Adrenal gland (tissue), 9 donors: ENCODE measurements at regions not wholly inside any gene's neighbourhood (a gene's known extent, or its start where the extent isn't known, plus 50 kb on each side); places are given as distances from the start of the nearest gene placed in this dataset.

ENCODE experiments used
- DNase-seq, 7 donors: peaks; one replicate each; pipeline ENCODE4 v3.0.0-alpha.2; 2019 to 2020
- H3K27ac ChIP-seq, 5 donors: fragments of 200-600 bp; sonication (generic) in 4 of 5; 1 replicate in 3 of 5; 2 replicates in 2 of 5; pipeline versions ENCODE4 v1.5.1 to v1.8.0; 2016 to 2020; ENCODE audit warnings: mild to moderate bottlenecking in 1 of 5
- H3K27me3 ChIP-seq: fragments of 200-600 bp; 2 replicates; pipeline ENCODE4 v1.8.0; 2021
- H3K36me3 ChIP-seq, 2 donors: fragments of 200-600 bp; replicated peaks in 1 of 2; 1 replicate in 1 of 2; 2 replicates in 1 of 2; pipeline versions ENCODE4 v1.5.1 to v1.8.0; 2018 to 2022
- H3K4me1 ChIP-seq, 2 donors: fragments of 200-600 bp; replicated peaks in 1 of 2; 1 replicate in 1 of 2; 2 replicates in 1 of 2; pipeline versions ENCODE4 v1.5.1 to v1.8.0; 2018 to 2021
- H3K4me3 ChIP-seq, 4 donors: fragments of 200-600 bp; sonication (generic) in 3 of 4; one replicate each; pipeline ENCODE4 v1.5.1; 2016 to 2018
- H3K9me3 ChIP-seq, 3 donors: fragments of 200-600 bp; sonication (generic) in 1 of 3; replicated peaks in 1 of 3; 1 replicate in 2 of 3; 2 replicates in 1 of 3; pipeline versions ENCODE4 v1.5.1 to v1.8.0; 2016 to 2021
- CTCF ChIP-seq, 6 experiments: fragments of 450-650 bp in 4 of 6; fragments of 200-600 bp in 2 of 6; sonication (generic) in 1 of 6; IDR thresholded peaks; 1 replicate in 5 of 6; 2 replicates in 1 of 6; pipeline versions ENCODE4 v1.5.1 to v1.8.0; 2016 to 2021; ENCODE audit warnings: antibody characterized with exemption in 6 of 6, mild to moderate bottlenecking in 2 of 6, moderate library complexity in 1 of 6
- POLR2A ChIP-seq, 2 donors: fragments of 450-650 bp; IDR thresholded peaks; one replicate each; pipeline ENCODE4 v1.6.1; 2017; ENCODE audit warnings: antibody characterized with exemption in 2 of 2, mild to moderate bottlenecking in 2 of 2, moderate library complexity in 1 of 2
- WGBS, 4 donors: extraction: QIAGEN DNeasy Blood & Tissue Kit in 2 of 4; methylation state at CpG; one replicate each; pipeline versions ENCODE4 v1.1.5 to v1.1.7; 2013 to 2017; 5-methylcytosine and 5-hydroxymethylcytosine counted together
- intact Hi-C, 2 donors: fragments of 100-400 bp; cut with DNase I; formaldehyde crosslinking; loops; one replicate each; pipeline versions ENCODE4 v1.14.1 to v1.15.0; 2022 to 2023
- donor health status: healthy with polysubstance abuse.
- donor health status: Bipolar disorder and iron deficiency.
- donor health status: DM: yes; HTN: yes; CAD: no.
- donor health status: DM: no; HTN: no; CAD: no.
- donor health status: DM: no; HTN: no; CAD: no.

- peak in 2 of 7 donors; percentile 7 to 17 for DNase-seq
- Histone ChIP-seq H3K27me3 (no peaks in the 10 kb centered on the region), H3K9me3 (no peaks in the 10 kb centered on the region), H3K4me1 (peaks cover 4 to 14% of the 10 kb centered on the region in 2 donors), H3K27ac (no peak overlapping the region), H3K36me3 (no peaks in the 10 kb centered on the region), H3K4me3 (no peak overlapping the region)
- 32 to 50% (median 42%) methylated on average over 5 of the region's 5 CpGs for WGBS, 4 donors
- TF ChIP-seq POLR2A (IDR thresholded peaks at IDR 0.05) (no peak), CTCF (IDR thresholded peaks at IDR 0.05) (no peak)
- intact Hi-C loops, result no loop called here
These were observed 643.5 kb downstream of the CDH11 start for GRCh38 chr16:64478252-64478906.

GRCh38 chr16:64475627-64476351, 646.1 kb downstream of the CDH11 start:
- no peak overlapping the region for H3K4me3 ChIP-seq
- intact Hi-C loops, result no loop called here
- no peak for DNase-seq
- H3K27ac ChIP-seq, result no peak overlapping the region
- no peaks in the 10 kb centered on the region for H3K9me3 ChIP-seq
- H3K36me3 ChIP-seq, result no peaks in the 10 kb centered on the region
- no peaks in the 10 kb centered on the region for H3K27me3 ChIP-seq
- H3K4me1 ChIP-seq, result peaks cover 4 to 14% of the 10 kb centered on the region in 2 donors
- 73 to 79% (median 75%) methylated on average over 11 of the region's 11 CpGs for WGBS, 4 donors
- no peak for TF ChIP-seq CTCF (IDR thresholded peaks at IDR 0.05)
- no peak for TF ChIP-seq POLR2A (IDR thresholded peaks at IDR 0.05)

GRCh38 chr16:64470916-64471315, 650.9 kb downstream of the CDH11 start:
- Histone ChIP-seq H3K27ac (no peak overlapping the region), H3K9me3 (no peaks in the 10 kb centered on the region), H3K27me3 (no peaks in the 10 kb centered on the region), H3K36me3 (no peaks in the 10 kb centered on the region), H3K4me1 (no peaks in the 10 kb centered on the region), H3K4me3 (no peak overlapping the region)
- 62 to 68% (median 63%) methylated on average over 2 of the region's 2 CpGs for WGBS, 4 donors
- no peak for TF ChIP-seq CTCF (IDR thresholded peaks at IDR 0.05)
- no peak for TF ChIP-seq POLR2A (IDR thresholded peaks at IDR 0.05)
- DNase-seq, result no peak
- intact Hi-C loops, result no loop called here

GRCh38 chr16:64469906-64470702, 651.8 kb downstream of the CDH11 start:
- no peak for TF ChIP-seq POLR2A (IDR thresholded peaks at IDR 0.05)
- no peak for TF ChIP-seq CTCF (IDR thresholded peaks at IDR 0.05)
- WGBS, 4 donors, result 76 to 85% (median 82%) methylated on average over 2 of the region's 2 CpGs
- H3K4me1 ChIP-seq, result no peaks in the 10 kb centered on the region
- H3K27me3 ChIP-seq, result no peaks in the 10 kb centered on the region
- H3K4me3 ChIP-seq, result no peak overlapping the region
- no peak overlapping the region for H3K27ac ChIP-seq
- no peaks in the 10 kb centered on the region for H3K9me3 ChIP-seq
- intact Hi-C loops, result no loop called here
- H3K36me3 ChIP-seq, result no peaks in the 10 kb centered on the region
- no peak for DNase-seq
